NOMO-1 treated with DMSO at 0.1 percent for 48 hours (cell line): ENCODE measurements at regions not wholly inside any gene's neighbourhood (a gene's known extent, or its start where the extent isn't known, plus 50 kb on each side); places are given as distances from the start of the nearest gene placed in this dataset.

ENCODE experiments used
- DNase-seq: peaks from one replicate; lab custom pipeline; 2025; ENCODE audit not compliant: unreplicated experiment; lab: John Stamatoyannopoulos, UW

DNA sequence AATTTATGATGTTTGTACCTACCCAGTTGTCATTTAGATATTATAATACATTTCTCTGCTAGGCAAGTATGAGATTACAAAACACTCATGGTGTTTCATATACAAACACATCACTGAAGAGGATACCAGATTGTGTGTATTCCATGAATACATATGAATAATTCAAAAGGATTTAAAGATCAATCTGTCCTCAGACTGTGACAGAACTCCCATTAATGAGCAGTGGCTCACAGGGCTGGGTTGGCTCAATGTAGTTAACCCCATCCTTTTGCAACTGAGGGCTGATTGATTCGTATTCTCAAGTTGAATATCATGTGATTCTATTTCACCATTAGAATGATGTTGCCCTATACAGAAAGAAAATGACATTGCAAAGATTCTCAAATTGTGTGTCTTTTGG, 79.6 kb upstream of the SPANXN2 start:
- no peak for DNase-seq

DNA sequence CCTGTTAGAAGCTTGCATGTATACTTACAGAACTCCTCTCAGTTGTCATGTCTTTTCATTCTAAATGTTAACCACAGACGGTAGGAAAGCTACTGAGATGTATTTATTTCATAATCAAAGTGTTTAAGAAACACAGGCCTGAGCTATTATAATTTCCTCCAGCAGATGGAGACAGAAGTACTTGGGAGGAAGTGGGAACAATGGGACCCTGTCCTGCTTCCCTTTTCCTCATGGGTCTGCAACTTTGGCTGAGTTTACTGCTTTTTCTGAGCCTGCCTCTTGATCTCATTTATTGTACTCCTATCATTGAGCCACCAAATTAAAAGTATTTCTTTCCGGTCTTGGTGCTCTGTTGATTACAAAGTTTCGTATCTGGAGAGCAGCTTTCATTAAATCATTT, 67.7 kb upstream of the SPANXN2 start:
- peak; percentile 37 for DNase-seq

DNA sequence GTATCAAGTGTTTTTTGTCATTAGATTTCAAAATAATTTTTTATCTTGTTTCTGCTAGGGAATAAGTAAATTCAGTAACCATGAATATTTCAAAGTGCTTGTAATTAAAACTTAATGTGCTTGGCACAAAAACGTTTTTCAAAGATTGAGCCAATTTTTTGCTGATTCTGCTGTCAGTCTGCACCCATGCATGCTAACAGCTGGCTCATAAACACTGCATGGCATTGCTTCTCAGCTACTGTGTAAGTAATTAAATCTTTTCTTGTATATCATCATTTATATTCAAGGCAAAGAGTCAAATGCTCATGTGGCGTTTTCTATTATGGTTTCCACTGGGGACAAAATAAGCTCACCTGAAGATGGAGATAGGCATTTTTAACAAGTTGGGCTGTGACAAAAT, 66.8 kb upstream of the SPANXN2 start:
- no peak for DNase-seq

DNA sequence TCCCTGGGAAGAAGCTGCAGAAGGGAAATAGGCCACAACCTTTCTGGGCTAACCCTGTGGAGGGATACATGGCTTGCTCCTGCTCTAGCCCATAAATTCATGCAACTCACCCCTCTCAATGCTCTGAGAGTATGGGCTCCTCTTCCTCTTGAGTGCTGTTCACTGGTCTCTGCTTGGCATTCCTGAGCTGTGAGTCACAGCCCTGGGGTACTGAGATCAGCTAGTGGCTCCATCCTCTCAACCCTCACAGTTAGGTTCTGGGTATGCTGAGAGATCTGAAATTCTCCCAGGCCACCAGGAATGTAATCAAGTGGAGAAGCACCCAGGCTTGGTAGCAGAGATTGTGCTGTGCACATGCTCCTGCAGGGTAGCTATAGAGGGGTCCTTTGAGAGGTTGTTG, 60.6 kb upstream of the SPANXN2 start:
- DNase-seq = no peak
